Prostate gland (tissue), 2 donors: ENCODE measurements at regions not wholly inside any gene's neighbourhood (a gene's known extent, or its start where the extent isn't known, plus 50 kb on each side); places are given as distances from the start of the nearest gene placed in this dataset.
"Not testable (repeated sequence)": the region's sequence is repeated elsewhere in the genome, so short reads cannot be mapped to it uniquely, and the experiment has no call there.

Source experiments
- DNase-seq: peaks from one replicate; pipeline ENCODE4 v3.0.0-alpha.2; 2019; ENCODE audit warnings: low spot score
- H3K27ac ChIP-seq, 2 donors: fragments of 200-600 bp; sonication (generic); 2 replicates each; pipeline ENCODE4 v1.5.1; 2017 to 2019
- H3K27me3 ChIP-seq: fragments of 200-600 bp; sonication (generic); replicated peaks from 2 replicates; pipeline ENCODE4 v1.5.1; 2019; ENCODE audit not compliant: insufficient read depth
- H3K36me3 ChIP-seq, 2 donors: fragments of 200-600 bp; sonication (generic); 1 replicate in 1 of 2; 2 replicates in 1 of 2; pipeline versions ENCODE4 v1.5.1 to v1.8.1; 2017 to 2019
- H3K4me1 ChIP-seq: fragments of 200-600 bp; sonication (generic); replicated peaks from 2 replicates; pipeline ENCODE4 v1.5.1; 2019
- H3K4me3 ChIP-seq, 2 donors: fragments of 200-600 bp; sonication (generic); 2 replicates each; pipeline ENCODE4 v1.5.1; 2017 to 2019
- H3K9me3 ChIP-seq: fragments of 200-600 bp; sonication (generic); 2 replicates; pipeline ENCODE4 v1.5.1; 2017
- CTCF ChIP-seq, 4 experiments: fragments of 200-600 bp in 2 of 4; fragments of 450-650 bp in 2 of 4; sonication (generic) in 2 of 4; IDR thresholded peaks; 1 replicate in 3 of 4; 2 replicates in 1 of 4; pipeline ENCODE4 v1.5.1; 2016 to 2019; ENCODE audit warnings: antibody characterized with exemption in 4 of 4, mild to moderate bottlenecking in 2 of 4, moderate library complexity in 2 of 4
- POLR2A ChIP-seq: fragments of 450-650 bp; IDR thresholded peaks from one replicate; pipeline ENCODE4 v1.6.1; 2016; ENCODE audit warnings: antibody characterized with exemption, mild to moderate bottlenecking
- POLR2AphosphoS5 ChIP-seq: sonication (generic); formaldehyde crosslinking; IDR thresholded peaks from one replicate; pipeline ENCODE4 v1.6.1; 2017; ENCODE audit warnings: antibody characterized with exemption
- WGBS: methylation state at CpG from one replicate; pipeline ENCODE4 v1.1.5; 2018; 5-methylcytosine and 5-hydroxymethylcytosine counted together
- intact Hi-C: fragments of 100-400 bp; cut with DNase I; formaldehyde crosslinking; loops from one replicate; pipeline ENCODE4 v1.14.2; 2022

- no peak for DNase-seq
- Histone ChIP-seq H3K27me3 (no peaks in the 10 kb centered on the region), H3K27ac (no peak overlapping the region), H3K9me3 (no peaks in the 10 kb centered on the region), H3K4me3 (no peak overlapping the region), H3K36me3 (no peaks in the 10 kb centered on the region), H3K4me1 (no peaks in the 10 kb centered on the region)
- WGBS = 93% methylated on average over 2 of the region's 2 CpGs
- intact Hi-C loops = no loop called here
- no peak for TF ChIP-seq CTCF (IDR thresholded peaks at IDR 0.05)
- no peak for TF ChIP-seq POLR2AphosphoS5
- no peak for TF ChIP-seq POLR2A
Measured at GRCh38 chr14:56449670-56450213, 129.9 kb upstream of the TMEM260 start.

GRCh38 chr14:56452940-56453339 lies 126.7 kb upstream of the TMEM260 start:
- H3K9me3 ChIP-seq = no peaks in the 10 kb centered on the region
- no peak overlapping the region for H3K27ac ChIP-seq
- TF ChIP-seq POLR2A (no peak), POLR2AphosphoS5 (no peak)
- DNase-seq = no peak
- H3K4me3 ChIP-seq = no peak overlapping the region
- intact Hi-C loops = no loop called here
- no peaks in the 10 kb centered on the region for H3K27me3 ChIP-seq
- WGBS = 71% methylated on average over 6 of the region's 6 CpGs
- H3K36me3 ChIP-seq = no peaks in the 10 kb centered on the region
- no peaks in the 10 kb centered on the region for H3K4me1 ChIP-seq

- intact Hi-C loops, H3K4me3 ChIP-seq, H3K27ac ChIP-seq, H3K27me3 ChIP-seq, H3K36me3 ChIP-seq, H3K4me1 ChIP-seq, H3K9me3 ChIP-seq, DNase-seq: not testable (repeated sequence)
- WGBS = 97% methylated on average over 3 of the region's 3 CpGs
Measured at GRCh38 chr14:56454680-56455079, 124.9 kb upstream of the TMEM260 start.

- TF ChIP-seq POLR2A = no peak
- TF ChIP-seq CTCF (IDR thresholded peaks at IDR 0.05) = no peak
- TF ChIP-seq POLR2AphosphoS5 = no peak
- Histone ChIP-seq H3K4me1 (no peaks in the 10 kb centered on the region), H3K36me3 (no peaks in the 10 kb centered on the region), H3K27ac (no peak overlapping the region), H3K27me3 (no peaks in the 10 kb centered on the region), H3K9me3 (no peaks in the 10 kb centered on the region), H3K4me3 (no peak overlapping the region)
- intact Hi-C loops = no loop called here
- DNase-seq = no peak
- 94% methylated on average over 2 of the region's 2 CpGs for WGBS
Measured at GRCh38 chr14:56460469-56460868, 119.1 kb upstream of the TMEM260 start.

GRCh38 chr14:56461276-56462275 lies 118.0 kb upstream of the TMEM260 start:
- no peaks in the 10 kb centered on the region for H3K27me3 ChIP-seq
- intact Hi-C loops = no loop called here
- no peak for DNase-seq
- TF ChIP-seq CTCF (IDR thresholded peaks at IDR 0.05) (no peak), POLR2AphosphoS5 (no peak), POLR2A (no peak)
- no peak overlapping the region for H3K4me3 ChIP-seq
- no peaks in the 10 kb centered on the region for H3K36me3 ChIP-seq
- 66% methylated on average over 8 of the region's 8 CpGs for whole genome bisulfite sequencing
- H3K27ac ChIP-seq = no peak overlapping the region
- H3K9me3 ChIP-seq = no peaks in the 10 kb centered on the region
- no peaks in the 10 kb centered on the region for H3K4me1 ChIP-seq
